ENCODE measurements at regions not wholly inside any gene's neighbourhood (a gene's known extent, or its start where the extent isn't known, plus 50 kb on each side); places are given as distances from the start of the nearest gene placed in this dataset.

DNA sequence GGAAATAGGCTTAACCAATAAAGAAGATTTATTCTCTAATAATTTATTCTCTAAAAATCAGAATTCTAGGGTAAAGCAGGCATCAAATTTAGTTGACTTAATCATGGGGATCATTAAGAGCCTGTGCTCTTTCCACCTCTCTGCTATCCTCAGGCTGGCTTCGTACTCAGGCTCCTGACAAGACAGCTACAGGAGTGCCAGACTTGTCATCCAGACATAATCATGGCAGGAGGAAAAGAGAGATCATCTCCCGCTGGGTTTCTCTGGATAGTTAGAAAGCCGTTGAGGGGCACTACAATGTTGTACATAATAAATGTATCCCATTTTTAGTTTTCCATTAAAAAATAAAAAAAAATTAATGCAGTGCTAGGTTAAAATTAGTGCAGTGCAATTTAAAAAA is 171.9 kb downstream of the SEC61B start:
- no peaks in the 10 kb centered on the region for H3K36me3 ChIP-seq
- TF ChIP-seq, protein P1, sequence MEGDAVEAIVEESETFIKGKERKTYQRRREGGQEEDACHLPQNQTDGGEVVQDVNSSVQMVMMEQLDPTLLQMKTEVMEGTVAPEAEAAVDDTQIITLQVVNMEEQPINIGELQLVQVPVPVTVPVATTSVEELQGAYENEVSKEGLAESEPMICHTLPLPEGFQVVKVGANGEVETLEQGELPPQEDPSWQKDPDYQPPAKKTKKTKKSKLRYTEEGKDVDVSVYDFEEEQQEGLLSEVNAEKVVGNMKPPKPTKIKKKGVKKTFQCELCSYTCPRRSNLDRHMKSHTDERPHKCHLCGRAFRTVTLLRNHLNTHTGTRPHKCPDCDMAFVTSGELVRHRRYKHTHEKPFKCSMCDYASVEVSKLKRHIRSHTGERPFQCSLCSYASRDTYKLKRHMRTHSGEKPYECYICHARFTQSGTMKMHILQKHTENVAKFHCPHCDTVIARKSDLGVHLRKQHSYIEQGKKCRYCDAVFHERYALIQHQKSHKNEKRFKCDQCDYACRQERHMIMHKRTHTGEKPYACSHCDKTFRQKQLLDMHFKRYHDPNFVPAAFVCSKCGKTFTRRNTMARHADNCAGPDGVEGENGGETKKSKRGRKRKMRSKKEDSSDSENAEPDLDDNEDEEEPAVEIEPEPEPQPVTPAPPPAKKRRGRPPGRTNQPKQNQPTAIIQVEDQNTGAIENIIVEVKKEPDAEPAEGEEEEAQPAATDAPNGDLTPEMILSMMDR (IDR thresholded peaks at IDR 0.05): no peak
- TF ChIP-seq POLR2AphosphoS5 (IDR thresholded peaks at IDR 0.05) (no peak), EP300 (IDR thresholded peaks at IDR 0.05) (no peak), POLR2A (IDR thresholded peaks at IDR 0.05) (no peak)
- no peaks in the 10 kb centered on the region for H3K4me1 ChIP-seq
- 56 to 60% methylated on average over 3 of the region's 3 CpGs for WGBS, 2 donors
- H3K27ac ChIP-seq: no peak overlapping the region
- H3K4me3 ChIP-seq: no peak overlapping the region
- no peak for DNase-seq
- H3K27me3 ChIP-seq: no peaks in the 10 kb centered on the region
- intact Hi-C loops (cut with DNase I): no loop called here
- no peaks in the 10 kb centered on the region for H3K9me3 ChIP-seq

DNA sequence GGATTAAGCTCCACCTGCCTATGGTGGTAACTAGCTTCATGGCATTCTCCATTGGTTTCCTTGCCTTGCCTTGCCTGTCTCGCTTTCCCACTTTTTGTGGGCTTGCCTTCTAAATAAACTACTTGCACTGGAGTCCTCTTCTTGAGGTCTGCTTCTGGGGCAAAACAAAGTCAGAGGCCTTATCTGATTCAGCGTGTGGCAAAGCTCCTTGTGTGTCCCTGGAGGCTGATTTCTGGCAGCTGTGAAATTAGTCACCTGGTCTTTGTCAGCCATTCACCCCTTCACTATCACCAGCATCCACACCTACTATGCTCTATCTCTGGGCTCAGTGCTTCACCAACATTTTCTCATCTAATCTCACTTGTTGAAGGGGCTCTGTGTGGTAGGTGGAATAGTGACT is 176.2 kb downstream of the SEC61B start:
- Histone ChIP-seq H3K27ac (no peak overlapping the region), H3K27me3 (no peaks in the 10 kb centered on the region), H3K4me3 (no peak overlapping the region), H3K9me3 (no peaks in the 10 kb centered on the region), H3K36me3 (no peaks in the 10 kb centered on the region), H3K4me1 (no peaks in the 10 kb centered on the region)
- intact Hi-C loops (cut with DNase I): no loop called here
- 68 to 73% methylated on average over 2 of the region's 2 CpGs for WGBS, 2 donors
- DNase-seq: no peak
- TF ChIP-seq EP300 (IDR thresholded peaks at IDR 0.05) (no peak), POLR2AphosphoS5 (IDR thresholded peaks at IDR 0.05) (no peak), POLR2A (IDR thresholded peaks at IDR 0.05) (no peak)
- TF ChIP-seq, protein P1 (IDR thresholded peaks at IDR 0.05): no peak

DNA sequence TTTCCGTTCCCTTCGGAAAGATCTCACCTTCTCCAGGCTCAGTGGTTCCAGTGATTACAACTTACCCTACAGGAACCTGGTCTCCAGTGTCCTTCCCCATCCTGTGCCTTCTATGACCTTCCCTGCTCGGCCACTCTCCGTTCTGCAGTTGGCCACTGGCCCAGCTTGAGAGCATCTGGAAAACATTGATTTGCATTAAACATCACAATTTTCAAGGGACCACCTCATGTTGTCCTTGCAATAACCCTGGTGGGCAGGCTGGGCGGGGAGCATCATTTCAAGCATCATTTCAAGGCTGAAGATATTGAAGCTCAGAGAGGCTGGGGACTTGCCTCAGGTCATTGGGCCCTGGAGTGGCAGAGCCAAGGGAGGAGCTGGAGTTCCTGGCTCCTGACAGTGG is 177.4 kb downstream of the SEC61B start:
- Histone ChIP-seq H3K27me3 (no peaks in the 10 kb centered on the region), H3K4me3 (no peak overlapping the region), H3K4me1 (no peaks in the 10 kb centered on the region), H3K9me3 (no peaks in the 10 kb centered on the region), H3K27ac (peak overlapping the region in 1 of 4 donors; percentile 12), H3K36me3 (no peaks in the 10 kb centered on the region)
- no peak for DNase-seq
- TF ChIP-seq POLR2A (IDR thresholded peaks at IDR 0.05) (no peak), POLR2AphosphoS5 (IDR thresholded peaks at IDR 0.05) (no peak), EP300 (IDR thresholded peaks at IDR 0.05) (no peak)
- TF ChIP-seq, protein P1 (IDR thresholded peaks at IDR 0.05): no peak
- WGBS, 2 donors: 86 to 89% methylated on average over 5 of the region's 5 CpGs
- intact Hi-C loops (cut with DNase I): no loop called here

DNA sequence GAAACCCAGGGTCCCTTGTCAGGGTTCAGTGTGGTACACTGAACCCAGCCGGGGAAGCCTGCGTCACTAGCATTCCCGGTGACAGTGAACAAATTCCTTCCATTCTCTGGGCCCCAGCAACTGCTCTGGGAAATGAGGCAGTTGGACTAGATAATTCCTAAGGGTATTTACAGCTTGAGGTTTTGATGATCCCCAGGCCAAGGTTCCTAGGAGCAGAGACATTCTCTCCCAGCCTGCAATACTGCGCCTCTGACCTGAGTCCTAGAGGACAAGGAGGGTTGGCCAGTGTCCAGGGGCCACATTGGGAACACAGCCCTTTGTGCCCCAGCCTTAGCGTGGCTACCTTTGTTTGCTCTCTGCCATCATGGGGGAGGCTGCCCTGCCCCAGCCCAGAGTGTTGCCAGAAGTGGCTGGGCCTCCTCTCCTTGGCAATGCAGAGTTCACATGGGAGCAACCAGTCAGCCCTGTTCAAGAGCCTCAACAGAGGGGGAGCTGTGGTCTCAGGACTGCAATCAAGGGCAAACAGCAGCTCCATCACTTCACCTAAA is 178.2 kb downstream of the SEC61B start:
- 64 to 80% methylated on average over 5 of the region's 5 CpGs for WGBS, 2 donors
- no peaks in the 10 kb centered on the region for H3K27me3 ChIP-seq
- intact Hi-C loops (cut with DNase I): no loop called here
- H3K9me3 ChIP-seq: no peaks in the 10 kb centered on the region
- TF ChIP-seq EP300 (IDR thresholded peaks at IDR 0.05): peak in 1 of 4 donors; percentile 47
- TF ChIP-seq POLR2A (IDR thresholded peaks at IDR 0.05): no peak
- no peaks in the 10 kb centered on the region for H3K4me1 ChIP-seq
- DNase-seq: no peak
- H3K27ac ChIP-seq: no peak overlapping the region
- no peaks in the 10 kb centered on the region for H3K36me3 ChIP-seq
- no peak overlapping the region for H3K4me3 ChIP-seq

DNA sequence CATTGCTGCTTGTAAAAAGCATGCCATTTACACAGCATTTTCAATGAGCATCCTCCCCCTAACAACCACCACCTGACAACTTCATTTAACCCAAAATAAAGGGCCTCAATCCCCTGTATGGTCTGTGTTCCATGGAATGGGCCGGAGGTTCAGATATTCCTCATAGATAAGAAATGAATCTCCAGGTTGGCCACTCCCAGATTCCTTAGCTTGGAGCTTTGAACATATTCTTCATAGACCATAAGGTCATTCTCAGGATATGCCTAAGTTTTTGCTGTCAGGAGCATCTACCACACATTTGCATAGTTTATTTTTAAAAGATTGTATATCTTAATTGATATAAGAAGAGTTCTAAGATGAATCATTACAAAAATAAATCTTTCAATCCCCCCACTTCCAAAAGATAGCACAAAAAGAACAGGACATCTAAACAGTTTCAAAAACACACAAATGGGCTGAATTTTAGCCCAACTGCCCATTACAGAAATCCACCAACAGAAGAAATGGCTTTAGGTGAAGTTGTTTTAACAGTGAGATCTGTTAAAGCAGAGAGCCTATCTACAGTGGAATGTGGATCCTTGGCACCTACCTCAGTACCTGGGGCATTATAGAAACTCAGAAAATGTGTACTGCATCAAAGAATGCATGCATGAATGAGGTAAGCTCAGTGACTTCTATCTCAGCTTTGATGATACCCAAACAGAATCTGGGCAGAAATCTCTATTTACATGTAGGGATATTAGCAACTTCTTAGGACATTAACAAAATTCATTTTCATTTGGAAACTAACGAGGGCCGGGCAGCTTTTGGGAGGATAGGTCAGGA is 179.8 kb downstream of the SEC61B start:
- TF ChIP-seq POLR2A (IDR thresholded peaks at IDR 0.05) (no peak), EP300 (IDR thresholded peaks at IDR 0.05) (no peak), POLR2AphosphoS5 (IDR thresholded peaks at IDR 0.05) (no peak)
- TF ChIP-seq, protein P1 (IDR thresholded peaks at IDR 0.05): no peak
- Histone ChIP-seq H3K27ac (no peak overlapping the region), H3K9me3 (no peaks in the 10 kb centered on the region), H3K4me3 (no peak overlapping the region), H3K36me3 (no peaks in the 10 kb centered on the region), H3K4me1 (no peaks in the 10 kb centered on the region), H3K27me3 (no peaks in the 10 kb centered on the region)
- no peak for DNase-seq
- intact Hi-C loops (cut with DNase I): no loop called here
- 81 to 93% methylated on average over 3 of the region's 3 CpGs for WGBS, 2 donors
